Eye (tissue), 1 donor: ENCODE measurements at regions not wholly inside any gene's neighbourhood (a gene's known extent, or its start where the extent isn't known, plus 50 kb on each side); places are given as distances from the start of the nearest gene placed in this dataset.

Experiments
- DNase-seq: peaks from one replicate; pipeline ENCODE4 v3.0.0-alpha.2; 2015

DNA sequence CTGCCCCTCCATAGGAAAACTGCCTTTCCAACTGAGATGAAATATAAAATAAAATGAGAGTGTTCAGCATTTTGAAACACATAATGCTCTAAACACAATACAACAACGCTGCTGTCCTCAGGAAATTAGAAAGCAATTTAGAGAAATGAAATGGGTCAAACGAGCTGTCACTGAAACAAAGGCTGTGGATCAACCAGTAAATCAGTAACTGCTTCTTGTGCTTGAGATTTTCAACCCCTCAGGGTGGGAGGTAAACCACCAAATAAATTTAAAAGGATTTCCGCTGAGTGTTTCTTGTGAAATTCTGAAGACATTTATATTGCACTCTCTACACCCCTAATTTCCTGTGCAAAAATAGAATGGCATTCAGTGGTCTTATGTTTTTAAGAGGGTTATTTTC is 657.1 kb upstream of the SEL1L start:
- DNase-seq: peak; percentile 28

DNA sequence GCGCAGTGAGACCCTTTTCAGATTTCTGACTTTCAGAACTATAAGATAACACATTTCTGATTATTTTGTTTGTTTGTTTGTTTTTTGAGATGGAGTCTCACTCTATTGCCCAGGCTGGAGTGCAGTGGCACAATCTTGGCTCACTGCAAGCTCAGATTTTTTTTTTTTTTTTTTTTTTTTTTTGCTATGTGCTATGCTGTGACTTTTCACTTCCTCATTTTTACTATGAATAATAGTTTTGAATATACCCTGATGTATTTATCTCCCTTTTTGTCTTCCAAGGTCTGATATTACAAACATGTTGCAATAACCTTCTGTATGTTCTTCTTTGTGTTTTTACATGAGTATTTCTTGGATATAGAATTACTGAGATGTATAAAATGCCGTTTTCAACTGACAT is 658.7 kb upstream of the SEL1L start:
- DNase-seq: no peak

DNA sequence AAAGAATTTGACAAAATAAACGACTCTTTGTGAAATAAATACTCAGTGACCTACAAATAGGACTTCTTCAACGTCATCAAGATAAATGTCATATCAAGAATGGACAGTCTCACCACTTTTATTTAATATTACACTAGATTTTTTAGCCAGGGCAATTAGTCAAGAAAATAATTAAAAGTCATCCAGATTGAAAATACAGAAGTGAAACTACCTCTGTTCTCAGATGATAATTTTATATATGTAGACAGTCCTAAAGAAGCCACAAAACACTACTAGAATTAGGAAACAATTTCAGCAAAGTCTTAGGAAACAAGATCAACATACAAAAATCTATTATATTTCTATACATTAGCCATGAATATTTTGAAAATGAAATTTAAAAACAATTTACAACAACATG is 689.6 kb upstream of the SEL1L start:
- no peak for DNase-seq

DNA sequence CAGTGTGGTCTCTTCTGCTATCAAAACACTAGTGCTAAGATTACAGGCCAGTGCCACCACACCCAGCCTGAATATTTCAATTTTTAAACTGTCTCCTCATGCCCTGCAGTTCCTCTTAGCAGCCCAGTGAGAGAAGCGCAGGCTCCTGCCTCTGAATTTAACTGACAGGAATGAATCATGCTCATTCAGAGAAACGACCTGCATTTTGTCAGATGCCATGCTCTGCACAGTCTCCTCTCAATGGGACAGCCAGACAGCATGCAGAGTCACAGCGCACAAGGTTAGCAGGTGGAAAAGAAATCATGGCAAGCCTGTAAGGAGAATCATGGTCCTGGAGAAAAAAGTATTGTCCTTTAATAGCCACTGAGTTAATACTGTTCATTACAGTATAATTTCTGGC is 691.0 kb upstream of the SEL1L start:
- DNase-seq: no peak

DNA sequence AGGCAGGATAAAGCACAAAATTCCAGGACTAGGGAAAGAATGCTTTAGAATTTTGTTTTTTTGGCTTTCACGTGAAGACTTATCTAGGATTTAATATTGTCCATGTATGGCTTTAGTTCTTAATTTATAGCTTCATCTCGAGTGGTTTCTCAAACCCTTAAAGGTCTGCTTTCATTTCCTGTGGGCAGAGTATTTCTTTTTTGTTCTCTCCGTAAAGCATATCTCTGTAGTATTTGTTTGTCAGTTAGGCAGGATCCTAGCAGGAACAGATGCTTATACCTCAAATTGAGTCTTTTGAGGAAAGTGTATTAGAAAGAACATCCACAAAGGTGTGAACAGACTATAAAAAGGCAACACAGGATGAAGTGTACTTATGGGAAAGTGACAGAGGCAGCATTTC is 697.1 kb upstream of the SEL1L start:
- no peak for DNase-seq

DNA sequence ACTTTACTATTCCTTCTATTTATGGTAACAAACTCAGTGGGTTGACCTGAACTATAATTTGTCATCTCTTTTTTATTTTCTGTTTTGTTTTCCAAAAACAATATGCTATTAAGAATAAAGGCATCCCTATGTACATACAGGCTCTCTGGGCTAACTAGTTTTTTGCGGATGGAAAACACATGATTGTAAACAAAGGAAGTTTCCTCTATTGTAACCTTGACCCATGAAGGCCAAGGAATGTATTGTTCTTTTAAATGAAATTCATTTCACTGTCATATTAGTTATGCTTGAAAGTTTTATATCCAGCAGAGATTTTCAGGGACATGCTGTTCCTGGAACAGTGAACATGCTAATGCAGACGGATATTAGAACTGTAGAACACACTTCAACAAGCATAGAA is 705.0 kb upstream of the SEL1L start:
- DNase-seq: no peak

DNA sequence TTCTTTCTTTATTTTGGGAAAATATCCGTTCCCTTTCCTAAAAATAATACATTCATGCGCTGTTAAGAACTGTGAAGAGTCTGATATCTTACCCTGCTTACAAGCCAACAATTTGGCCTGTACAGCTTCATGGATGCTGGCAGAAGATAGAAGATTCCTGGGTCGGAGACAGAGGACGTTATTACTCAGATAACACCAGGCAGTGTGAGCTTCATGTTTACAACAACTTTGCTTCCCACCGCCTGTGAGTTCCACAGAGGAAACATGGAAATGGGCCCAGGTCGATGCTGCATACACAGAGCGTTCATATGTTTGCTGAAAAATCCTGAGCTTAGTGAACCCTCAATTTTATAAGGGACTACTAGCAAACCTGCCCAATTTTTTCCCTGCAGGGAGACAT is 705.6 kb upstream of the SEL1L start:
- DNase-seq: no peak

DNA sequence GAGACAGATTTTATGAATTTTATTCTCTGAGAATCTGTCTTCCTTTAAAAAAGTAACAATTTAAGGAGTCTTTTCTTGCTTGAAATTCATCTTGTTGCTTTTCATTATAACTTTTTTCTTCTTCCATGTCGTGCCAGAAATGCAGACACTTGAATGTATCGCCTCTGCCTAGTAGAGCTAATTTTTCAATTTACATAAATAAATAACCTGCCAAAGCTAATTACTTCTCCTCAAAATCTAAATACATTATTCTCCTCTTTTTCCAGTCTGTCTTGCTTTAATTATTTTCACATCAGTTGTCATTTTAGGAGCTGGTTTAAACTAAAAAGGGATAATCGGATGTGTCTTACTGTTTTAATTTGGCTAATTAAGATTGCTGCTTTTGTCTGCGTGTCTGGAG is 711.1 kb upstream of the SEL1L start:
- no peak for DNase-seq

DNA sequence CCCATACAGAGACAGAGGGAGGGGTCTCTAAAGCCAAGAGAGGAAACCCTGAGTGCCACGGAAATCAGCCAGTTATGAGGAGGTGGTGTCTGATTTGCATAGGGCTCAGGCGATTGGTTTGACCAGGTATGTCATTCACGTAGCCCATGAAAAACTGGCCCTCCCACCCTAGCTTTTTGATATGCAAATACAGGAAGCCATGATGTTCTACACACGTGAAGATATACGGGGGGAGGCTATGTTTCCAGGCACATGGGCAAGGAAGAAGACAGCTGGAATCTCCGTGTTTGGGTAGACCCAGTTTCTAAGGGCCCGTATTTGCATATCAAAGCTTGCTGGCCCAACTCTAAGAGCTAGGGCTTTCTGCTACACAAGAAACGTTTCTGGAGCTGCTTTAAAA is 717.8 kb upstream of the SEL1L start:
- DNase-seq: no peak

DNA sequence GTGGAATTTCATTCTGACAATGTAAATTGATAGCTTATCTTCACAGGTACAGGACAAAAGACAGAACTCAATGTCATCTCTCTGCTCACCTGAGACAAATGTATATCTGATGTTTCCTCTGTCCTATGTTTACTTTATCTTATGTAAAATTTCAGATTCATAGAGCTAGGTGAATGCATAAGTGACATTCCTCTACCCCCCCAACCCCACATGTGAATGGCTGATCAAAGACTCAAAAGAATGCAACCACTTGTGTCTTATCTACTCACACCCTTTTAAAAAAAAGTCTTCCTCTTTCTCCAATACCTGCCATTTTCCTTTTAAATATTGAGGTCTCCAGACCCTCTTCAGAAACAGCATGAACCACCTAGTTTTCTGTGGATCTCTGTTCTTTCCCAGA is 736.6 kb upstream of the SEL1L start:
- DNase-seq: no peak

DNA sequence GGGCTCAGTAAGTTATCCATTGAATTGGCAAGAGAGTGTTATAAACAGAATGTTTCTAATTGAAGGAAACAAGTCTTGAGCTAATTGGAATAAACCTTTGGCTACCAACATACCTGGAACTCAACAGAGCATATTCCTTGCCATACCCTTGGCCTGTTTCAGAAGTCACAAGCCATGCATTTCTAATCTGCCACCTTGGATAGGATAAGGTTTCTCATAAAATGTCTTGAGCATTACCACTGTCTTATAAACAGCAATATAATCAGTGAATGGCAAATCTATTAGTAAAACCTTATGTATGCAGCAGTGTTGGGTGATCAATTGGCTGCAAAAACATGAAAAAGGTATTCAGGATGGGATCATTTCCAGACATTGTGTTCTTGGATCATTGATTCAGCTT is 765.2 kb upstream of the SEL1L start:
- DNase-seq: no peak

DNA sequence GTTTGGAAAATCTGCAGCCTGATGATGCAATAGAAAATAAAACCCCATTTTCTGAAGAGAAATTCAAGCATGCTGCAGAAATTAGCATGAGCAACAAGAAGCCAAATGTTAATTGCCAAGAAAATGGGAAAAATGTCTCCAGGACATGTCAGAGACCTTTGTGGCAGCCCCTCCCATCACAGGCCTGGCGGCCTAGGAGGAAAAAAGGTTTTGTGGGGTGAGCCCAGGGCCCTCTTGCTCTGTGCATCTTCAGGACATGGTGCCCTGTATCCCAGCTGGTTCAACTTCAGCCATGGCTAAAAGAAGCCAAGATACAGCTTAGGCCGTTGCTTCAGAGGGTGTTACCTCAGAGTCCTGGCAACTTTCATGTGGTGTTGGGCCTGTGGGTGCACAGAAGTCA is 775.5 kb upstream of the SEL1L start:
- DNase-seq: no peak

DNA sequence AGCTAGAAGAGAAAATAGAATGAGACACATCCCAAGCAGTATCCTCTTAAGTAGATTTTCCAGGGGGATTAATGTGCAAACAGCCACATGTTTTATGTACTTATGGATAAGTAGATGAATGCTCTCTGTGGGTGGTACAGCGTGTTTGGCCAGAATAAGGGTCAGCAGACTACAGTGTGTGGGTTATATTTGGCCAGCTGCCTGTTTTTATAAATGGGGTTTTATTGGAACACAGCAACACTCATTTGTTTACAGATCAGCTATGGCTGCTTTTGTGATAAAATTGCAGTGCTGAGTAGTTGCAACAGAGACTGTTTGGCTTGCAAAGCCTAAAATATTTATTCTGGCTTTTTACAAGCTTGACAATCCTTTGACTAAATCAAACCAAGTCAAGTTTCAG is 780.2 kb upstream of the SEL1L start:
- peak; percentile 42 for DNase-seq

DNA sequence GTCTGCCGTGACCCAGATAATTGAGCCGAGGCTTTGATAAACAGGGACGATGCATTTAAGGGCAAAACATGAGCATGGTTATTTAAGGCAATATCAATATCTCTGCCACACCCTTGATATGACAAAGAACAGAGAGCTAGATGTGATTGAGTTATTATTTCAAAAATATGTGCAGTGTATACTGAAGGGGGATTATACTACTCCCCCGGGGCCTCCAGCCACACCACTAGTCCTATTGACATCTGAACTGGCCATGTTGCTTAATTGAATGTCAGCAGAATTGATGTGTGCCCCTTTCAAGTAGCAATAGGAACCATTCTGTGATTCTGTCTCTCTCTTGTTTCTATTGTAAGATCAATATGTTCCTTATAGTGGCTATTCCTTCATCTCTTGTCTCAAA is 794.8 kb upstream of the SEL1L start:
- peak; percentile 3 for DNase-seq

DNA sequence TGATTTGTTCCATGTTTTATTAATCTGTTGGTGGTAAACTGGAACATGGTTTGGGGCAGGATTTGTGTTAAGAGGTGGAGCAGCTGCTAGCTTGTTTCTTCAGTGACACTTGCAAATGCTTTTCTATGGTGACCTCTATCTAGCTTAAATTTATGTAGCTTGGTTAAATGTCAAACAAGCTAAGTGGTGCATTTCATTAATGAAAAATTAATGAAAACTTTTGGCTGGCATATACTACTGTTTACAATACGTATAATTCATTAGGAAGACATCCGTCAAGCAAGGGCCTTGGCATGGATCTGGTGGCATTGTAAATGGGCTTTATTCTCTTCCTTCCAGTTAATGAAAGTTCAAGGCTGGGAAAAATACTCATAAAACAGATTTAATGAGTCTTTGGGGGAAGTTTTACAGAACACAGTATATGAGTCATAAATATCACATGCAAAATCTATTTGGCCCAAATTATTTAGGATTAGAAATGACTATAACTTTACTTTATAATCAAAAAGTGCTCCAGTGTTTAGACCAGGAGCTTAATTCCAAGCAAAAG is 807.7 kb upstream of the SEL1L start:
- no peak for DNase-seq

DNA sequence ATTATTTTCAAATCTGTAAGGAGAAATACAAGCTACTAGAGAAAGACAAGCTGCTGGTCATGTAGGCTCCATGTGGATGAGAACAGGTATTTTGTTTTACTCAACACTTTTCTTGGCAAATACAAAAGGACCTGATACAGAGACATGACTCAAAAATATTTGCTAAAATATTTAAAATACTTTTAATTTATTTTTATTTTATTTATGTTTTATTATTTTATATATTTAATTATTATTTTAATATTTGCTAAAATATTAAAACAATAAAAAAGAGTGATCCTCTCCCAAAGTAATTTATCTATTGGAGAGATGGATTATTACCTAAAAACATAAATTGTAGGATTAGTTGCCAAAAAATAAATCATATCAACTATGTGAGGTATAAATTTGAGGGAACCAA is 808.9 kb upstream of the SEL1L start:
- DNase-seq: no peak

DNA sequence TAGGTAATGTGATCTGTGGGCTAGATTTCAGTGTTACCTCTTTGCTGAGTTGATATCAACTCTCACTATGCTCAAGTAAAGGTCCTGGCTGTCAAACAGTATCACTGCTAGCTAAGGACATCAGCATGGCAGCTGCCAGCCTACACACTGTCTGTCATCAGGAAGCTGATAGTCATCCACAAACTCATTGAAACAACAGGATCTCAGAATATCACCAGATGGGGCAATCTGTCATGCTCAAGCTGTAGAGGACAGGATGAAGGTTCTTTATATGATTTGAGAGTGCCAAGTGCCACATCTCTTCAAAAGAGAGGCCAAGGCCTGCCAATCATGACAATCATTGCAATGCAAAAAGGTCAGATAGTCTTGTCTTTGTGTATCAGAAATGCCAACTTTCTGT is 811.5 kb upstream of the SEL1L start:
- DNase-seq: no peak

DNA sequence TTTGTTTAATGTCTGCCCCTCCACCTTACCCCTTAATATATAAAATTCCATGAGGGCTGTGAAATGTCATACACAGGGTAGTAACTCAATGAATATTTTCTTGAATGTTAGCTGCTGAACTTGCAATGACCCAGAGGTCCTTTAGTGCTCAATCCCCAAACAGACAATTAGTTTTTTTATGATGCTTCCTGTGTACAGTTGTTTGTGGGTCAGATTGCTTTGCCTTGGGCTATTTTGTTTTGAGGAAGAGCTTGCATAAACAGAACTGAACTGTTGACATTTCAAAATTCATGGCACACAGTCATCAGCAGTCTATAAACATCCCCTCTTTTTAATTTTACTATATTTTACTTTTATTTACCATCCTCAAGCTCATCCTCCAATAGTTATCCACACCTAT is 820.5 kb upstream of the SEL1L start:
- DNase-seq: no peak

DNA sequence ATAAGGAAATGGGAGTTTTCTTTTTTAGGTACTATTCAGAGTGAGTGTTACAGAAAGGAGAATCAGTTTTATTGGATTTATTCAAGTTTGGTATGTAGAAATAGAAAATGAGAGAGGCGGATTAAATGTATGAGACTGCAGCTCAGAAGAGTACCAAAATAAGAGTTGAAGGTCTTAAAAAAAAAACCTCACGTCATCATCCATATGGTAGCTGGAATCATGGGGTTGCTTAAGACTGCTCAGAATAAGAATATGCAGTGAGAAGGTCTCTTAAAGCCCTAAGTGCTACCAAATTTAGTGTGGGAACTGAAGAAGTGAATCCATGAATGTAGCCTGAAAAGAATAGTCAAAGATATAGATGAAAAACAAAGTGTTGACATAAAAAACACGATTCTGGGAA is 825.5 kb upstream of the SEL1L start:
- no peak for DNase-seq

DNA sequence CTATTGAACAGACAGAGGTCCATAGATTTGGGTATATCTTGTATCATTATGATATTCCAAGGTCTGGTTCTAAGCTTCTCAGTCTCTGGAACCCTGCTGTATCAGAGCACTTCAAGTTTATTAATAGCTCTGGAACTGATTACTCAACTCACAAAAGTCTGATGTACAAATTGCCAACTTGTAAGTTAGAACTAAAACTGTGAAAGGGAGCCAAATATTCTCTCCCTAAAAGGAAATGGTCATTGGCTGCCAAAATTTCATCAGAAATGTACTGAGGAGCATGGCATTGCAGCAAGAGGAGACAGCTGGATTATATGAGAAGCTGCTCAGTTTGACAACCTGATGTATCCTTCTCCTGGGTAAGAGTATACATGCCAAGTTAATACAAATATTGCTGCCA is 828.8 kb upstream of the SEL1L start:
- DNase-seq: no peak

DNA sequence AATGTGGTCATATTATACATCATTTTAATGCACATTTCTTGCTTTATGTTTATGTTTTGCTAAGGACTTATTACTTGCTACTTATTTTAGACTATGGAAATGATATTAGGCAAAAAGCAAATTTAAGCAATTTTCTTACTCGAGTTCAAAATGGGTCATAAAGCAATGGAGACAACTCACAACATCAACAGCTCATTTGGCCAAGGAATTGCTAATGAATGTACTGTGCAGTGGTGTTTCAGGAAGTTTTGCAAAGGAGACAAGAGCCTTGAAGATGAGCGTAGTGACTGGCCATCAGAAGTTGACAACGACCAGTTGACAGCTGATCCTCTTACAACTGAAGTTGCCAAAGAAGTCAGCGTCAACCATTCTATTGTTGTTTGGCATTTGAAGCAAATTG is 831.8 kb upstream of the SEL1L start:
- DNase-seq: no peak

DNA sequence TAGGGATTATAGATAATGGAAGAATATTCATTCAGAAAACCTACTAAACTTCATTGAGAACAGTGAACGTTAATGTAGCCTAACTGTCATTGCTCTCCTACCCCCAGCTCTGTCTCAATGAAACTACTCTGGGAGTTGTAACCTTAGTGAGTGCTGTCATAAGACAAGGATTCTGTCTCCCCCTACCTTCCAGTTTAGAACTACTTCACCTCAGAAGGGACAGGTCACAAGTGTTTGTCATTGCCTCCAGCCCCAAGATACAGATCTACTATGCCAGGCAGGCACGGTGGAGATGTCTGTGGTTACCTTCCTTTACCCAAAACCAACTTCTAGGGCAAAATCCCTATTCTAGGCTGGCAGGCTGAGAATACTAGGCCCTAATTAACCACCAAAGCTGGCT is 833.1 kb upstream of the SEL1L start:
- DNase-seq: no peak

DNA sequence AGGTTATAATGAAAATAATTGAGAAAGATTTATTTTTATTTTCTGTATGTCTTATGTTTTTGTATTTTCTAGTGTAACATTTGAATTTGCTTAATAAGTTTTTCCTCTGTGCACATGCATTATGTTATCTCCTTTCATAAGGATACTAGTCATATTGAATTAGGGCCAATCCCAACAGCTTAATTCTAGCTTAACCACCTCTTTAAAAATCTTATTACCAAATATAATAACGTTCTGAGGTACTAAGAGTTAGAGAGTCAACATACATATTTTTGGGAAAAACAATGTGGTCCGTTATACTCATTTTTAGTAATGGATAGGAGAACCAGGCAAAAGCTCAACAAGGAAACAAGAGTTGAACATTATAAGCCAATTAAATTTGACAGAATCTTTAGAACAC is 845.6 kb upstream of the SEL1L start:
- no peak for DNase-seq

DNA sequence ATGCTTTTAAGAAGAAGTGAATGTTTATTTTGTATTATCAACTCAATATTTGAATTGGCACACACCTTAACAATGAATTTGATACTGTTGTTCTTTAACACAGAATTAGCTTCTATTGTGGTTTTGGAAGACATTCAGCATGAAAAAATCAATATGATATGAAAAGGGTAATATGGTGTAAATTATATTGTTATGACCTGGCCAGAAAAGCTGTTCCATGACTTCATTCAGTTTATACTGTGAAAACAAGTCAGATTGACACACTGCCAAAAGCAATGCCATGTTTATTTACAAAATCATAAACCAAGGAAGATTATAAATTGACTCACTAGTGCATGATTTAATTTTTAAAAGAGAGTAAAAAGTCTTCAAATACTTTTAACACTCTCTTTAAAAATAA is 851.4 kb upstream of the SEL1L start:
- peak; percentile 66 for DNase-seq

DNA sequence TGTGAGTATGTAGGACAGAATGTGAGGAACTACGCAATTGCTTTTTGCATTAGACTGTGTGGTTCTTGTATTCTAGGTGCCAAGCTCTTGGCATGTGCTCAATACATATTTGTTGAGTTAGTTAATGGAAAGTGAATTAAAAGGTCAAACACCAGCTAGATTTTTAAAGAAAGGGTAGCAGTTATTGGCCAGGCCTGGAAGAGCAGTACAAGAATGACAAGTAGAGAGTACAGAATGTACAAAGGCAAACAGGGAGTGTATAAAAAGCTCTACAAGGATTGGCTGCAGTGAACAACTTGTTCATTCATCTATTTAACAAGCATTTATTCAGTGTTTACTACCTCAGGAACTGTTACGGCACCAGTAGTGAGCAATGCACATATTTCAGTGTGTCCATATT is 854.0 kb upstream of the SEL1L start:
- no peak for DNase-seq

DNA sequence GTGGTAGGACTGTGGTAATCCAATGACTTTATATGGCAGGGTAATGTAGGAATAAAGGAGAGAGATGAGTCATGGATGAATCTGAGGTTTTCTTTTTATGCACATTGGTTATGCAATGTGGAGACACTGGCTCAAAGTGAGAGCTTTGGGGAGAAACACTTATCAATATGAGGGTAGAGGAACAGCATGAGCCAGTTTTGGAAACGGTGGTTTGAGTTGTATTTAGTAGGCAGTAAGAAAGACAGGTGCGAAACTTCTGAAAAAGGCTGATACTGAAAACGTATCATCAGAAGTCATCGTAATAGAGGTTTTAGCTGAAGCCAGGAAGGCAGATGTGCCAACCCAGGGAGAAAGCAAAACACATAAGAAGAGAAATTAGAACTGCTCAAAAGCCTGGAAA is 854.8 kb upstream of the SEL1L start:
- no peak for DNase-seq
